Glutamatergic neuron (in vitro differentiated cells): ENCODE measurements at regions not wholly inside any gene's neighbourhood (a gene's known extent, or its start where the extent isn't known, plus 50 kb on each side); places are given as distances from the start of the nearest gene placed in this dataset.
"Not testable (repeated sequence)": the region's sequence is repeated elsewhere in the genome, so short reads cannot be mapped to it uniquely, and the experiment has no call there.

Experiments
- DNase-seq: peaks from one replicate; pipeline ENCODE4 v3.0.0; 2022
- H3K27ac Mint-ChIP-seq: one replicate; pipeline ENCODE4 v1.8.0; 2020; ENCODE audit warnings: mild to moderate bottlenecking, mixed read lengths, inconsistent platforms; ENCODE audit not compliant: unreplicated experiment
- H3K27me3 Mint-ChIP-seq: one replicate; pipeline ENCODE4 v1.8.0; 2020; ENCODE audit warnings: mild to moderate bottlenecking, moderate library complexity, mixed read lengths, inconsistent platforms; ENCODE audit not compliant: unreplicated experiment
- H3K36me3 Mint-ChIP-seq: one replicate; pipeline ENCODE4 v1.8.0; 2020; ENCODE audit warnings: mild to moderate bottlenecking, mixed read lengths, inconsistent platforms; ENCODE audit not compliant: unreplicated experiment
- H3K4me1 Mint-ChIP-seq: one replicate; pipeline ENCODE4 v1.8.0; 2020; ENCODE audit warnings: mild to moderate bottlenecking, low read depth, mixed read lengths, inconsistent platforms; ENCODE audit not compliant: unreplicated experiment
- H3K4me3 Mint-ChIP-seq: one replicate; pipeline ENCODE4 v1.8.0; 2020; ENCODE audit warnings: mild to moderate bottlenecking, mixed read lengths, inconsistent platforms; ENCODE audit not compliant: unreplicated experiment
- H3K9me3 Mint-ChIP-seq: one replicate; pipeline ENCODE4 v1.8.0; 2020; ENCODE audit warnings: mild to moderate bottlenecking, moderate library complexity, mixed read lengths, inconsistent platforms; ENCODE audit not compliant: unreplicated experiment
- CTCF ChIP-seq: fragments of 200-600 bp; sonication (generic); IDR thresholded peaks from one replicate; pipeline ENCODE4 v1.5.0; 2021; ENCODE audit not compliant: partially characterized antibody, unreplicated experiment

DNA sequence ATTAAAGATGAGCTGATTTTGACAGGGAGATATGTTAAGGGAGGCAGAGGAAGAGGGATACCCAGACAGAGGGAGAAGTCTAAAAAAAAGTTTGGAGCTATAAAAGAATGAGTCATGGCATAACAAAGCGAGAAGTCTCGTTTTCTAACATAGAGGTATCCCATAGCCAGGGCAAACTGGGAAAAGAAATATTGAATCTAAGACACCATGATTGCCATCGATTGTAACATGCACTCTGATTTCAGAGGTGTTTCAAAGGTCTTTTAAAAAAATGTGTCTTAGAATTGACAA, 110.7 kb downstream of the MDH1 start:
- H3K4me3 Mint-ChIP-seq = no peak overlapping the region
- no peaks in the 10 kb centered on the region for H3K36me3 Mint-ChIP-seq
- H3K27me3 Mint-ChIP-seq = no peaks in the 10 kb centered on the region
- peaks cover 1% of the 10 kb centered on the region for H3K9me3 Mint-ChIP-seq
- H3K4me1 Mint-ChIP-seq = peaks cover 4% of the 10 kb centered on the region
- DNase-seq = no peak
- no peak for TF ChIP-seq CTCF
- H3K27ac Mint-ChIP-seq = no peak overlapping the region

- Mint-ChIP-seq H3K27ac (no peak overlapping the region), H3K36me3 (no peaks in the 10 kb centered on the region), H3K4me1 (peaks cover 4% of the 10 kb centered on the region), H3K27me3 (peaks cover 1% of the 10 kb centered on the region), H3K9me3 (peaks cover 2% of the 10 kb centered on the region), H3K4me3 (no peak overlapping the region)
- no peak for TF ChIP-seq CTCF
- DNase-seq = no peak
Observed at GRCh38 chr2:63700271-63700670, 111.5 kb downstream of the MDH1 start.

DNA sequence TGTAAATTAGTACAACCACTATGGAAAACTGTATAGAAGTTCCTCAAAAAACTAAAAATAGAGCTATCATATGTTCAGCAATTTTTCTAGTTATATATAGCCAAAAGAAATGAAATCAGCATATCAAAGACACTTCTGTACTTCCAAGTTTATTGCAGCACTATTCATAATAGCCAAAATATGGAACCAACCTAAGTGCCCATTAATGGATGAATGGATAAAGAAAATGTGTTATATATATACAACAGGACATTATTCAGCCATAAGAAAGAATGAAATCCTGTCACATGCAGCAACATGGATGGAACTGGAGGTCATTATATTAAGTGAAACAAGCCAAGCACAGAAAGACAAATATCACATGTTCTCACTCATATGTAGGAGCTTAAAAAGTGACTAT, 112.6 kb downstream of the MDH1 start:
- Mint-ChIP-seq H3K4me3 (no peak overlapping the region), H3K36me3 (no peaks in the 10 kb centered on the region), H3K27ac (no peak overlapping the region), H3K4me1 (peaks cover 4% of the 10 kb centered on the region), H3K9me3 (peaks cover 8% of the 10 kb centered on the region), H3K27me3 (peaks cover 4% of the 10 kb centered on the region)
- no peak for DNase-seq
- no peak for TF ChIP-seq CTCF

DNA sequence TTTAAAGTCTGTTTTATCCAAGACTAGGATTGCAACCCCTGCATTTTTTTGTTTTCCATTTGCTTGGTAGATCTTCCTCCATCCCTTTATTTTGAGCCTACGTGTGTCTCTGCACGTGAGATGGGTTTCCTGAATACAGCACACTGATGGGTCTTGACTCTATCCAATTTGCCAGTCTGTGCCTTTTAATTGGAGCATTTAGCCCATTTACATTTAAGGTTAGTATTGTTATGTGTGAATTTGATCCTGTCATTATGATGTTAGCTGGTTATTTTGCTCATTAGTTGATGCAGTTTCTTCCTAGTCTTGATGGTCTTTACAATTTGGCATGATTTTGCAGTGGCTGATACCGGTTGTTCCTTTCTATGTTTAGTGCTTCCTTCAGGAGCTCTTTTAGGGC, 117.3 kb downstream of the MDH1 start:
- not testable (repeated sequence) for DNase-seq, H3K27me3 Mint-ChIP-seq, H3K27ac Mint-ChIP-seq, H3K9me3 Mint-ChIP-seq, H3K4me3 Mint-ChIP-seq, H3K4me1 Mint-ChIP-seq
- peaks cover 15% of the 10 kb centered on the region for H3K36me3 Mint-ChIP-seq

GRCh38 chr2:63710732-63711131, 122.0 kb downstream of the MDH1 start:
- no peak for DNase-seq
- Mint-ChIP-seq H3K4me1 (no peaks in the 10 kb centered on the region), H3K27me3 (no peaks in the 10 kb centered on the region), H3K4me3 (no peak overlapping the region), H3K9me3 (peaks cover 6% of the 10 kb centered on the region), H3K36me3 (peaks cover 15% of the 10 kb centered on the region), H3K27ac (no peak overlapping the region)
- TF ChIP-seq CTCF = no peak

DNA sequence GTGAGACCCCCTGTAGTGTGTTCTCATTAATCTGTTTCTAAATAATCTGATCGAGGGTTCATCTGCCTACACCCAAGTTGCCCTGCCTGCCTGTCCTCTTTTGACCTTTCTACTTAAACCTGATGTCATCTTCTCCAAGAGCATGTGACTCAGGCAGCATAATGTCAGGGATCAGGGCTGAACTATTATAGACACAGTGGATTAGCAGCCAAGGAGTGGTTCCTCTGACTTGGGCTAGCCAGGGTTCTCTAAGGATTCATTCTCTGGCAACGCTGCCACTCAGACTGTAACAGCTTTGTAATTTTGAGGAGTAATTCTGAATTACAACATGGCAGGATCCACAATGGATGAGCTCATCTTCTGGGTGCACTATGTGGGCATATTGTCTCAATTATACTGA, 124.0 kb downstream of the MDH1 start:
- Mint-ChIP-seq H3K36me3 (peaks cover 7% of the 10 kb centered on the region), H3K4me3 (no peak overlapping the region), H3K4me1 (no peaks in the 10 kb centered on the region), H3K27me3 (no peaks in the 10 kb centered on the region), H3K9me3 (peaks cover 3% of the 10 kb centered on the region), H3K27ac (no peak overlapping the region)
- no peak for DNase-seq
- no peak for TF ChIP-seq CTCF
